ENCODE measurements at regions not wholly inside any gene's neighbourhood (a gene's known extent, or its start where the extent isn't known, plus 50 kb on each side); places are given as distances from the start of the nearest gene placed in this dataset.

DNA sequence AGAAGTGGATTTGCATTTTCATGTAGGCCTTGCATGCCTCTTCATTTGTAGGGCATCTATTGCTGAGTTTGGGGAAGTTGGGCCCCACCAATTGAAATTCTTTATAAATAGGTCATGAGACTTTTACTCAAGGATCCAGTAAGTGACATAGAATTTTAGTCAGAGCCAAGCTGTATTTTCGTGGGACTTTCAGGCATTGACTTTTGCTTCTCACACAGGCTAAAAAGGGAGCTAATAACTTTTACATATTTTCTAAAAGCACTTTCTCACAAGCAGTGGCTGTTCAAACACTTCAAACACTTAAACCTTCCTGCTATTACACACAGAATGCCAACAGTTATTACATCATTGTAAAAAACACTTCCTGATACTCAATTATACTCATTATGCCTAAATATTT lies 260.5 kb downstream of the MSRB3 start:
- TF ChIP-seq, protein P1, sequence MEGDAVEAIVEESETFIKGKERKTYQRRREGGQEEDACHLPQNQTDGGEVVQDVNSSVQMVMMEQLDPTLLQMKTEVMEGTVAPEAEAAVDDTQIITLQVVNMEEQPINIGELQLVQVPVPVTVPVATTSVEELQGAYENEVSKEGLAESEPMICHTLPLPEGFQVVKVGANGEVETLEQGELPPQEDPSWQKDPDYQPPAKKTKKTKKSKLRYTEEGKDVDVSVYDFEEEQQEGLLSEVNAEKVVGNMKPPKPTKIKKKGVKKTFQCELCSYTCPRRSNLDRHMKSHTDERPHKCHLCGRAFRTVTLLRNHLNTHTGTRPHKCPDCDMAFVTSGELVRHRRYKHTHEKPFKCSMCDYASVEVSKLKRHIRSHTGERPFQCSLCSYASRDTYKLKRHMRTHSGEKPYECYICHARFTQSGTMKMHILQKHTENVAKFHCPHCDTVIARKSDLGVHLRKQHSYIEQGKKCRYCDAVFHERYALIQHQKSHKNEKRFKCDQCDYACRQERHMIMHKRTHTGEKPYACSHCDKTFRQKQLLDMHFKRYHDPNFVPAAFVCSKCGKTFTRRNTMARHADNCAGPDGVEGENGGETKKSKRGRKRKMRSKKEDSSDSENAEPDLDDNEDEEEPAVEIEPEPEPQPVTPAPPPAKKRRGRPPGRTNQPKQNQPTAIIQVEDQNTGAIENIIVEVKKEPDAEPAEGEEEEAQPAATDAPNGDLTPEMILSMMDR (IDR thresholded peaks at IDR 0.05) = no peak
- no peak for TF ChIP-seq POLR2A (IDR thresholded peaks at IDR 0.05)
